ENCODE measurements at regions not wholly inside any gene's neighbourhood (a gene's known extent, or its start where the extent isn't known, plus 50 kb on each side); places are given as distances from the start of the nearest gene placed in this dataset.

GRCh38 chr7:67900456-67900855 is 903.8 kb downstream of the TYW1 start:
- H3K27me3 ChIP-seq (ENCODE audit: low read depth, low read length) = no peaks in the 10 kb centered on the region
- H3K27ac ChIP-seq (ENCODE audit: low read length) = no peak overlapping the region
- H3K4me1 ChIP-seq (ENCODE audit: low read length) = no peaks in the 10 kb centered on the region
- H3K36me3 ChIP-seq (replicated peaks; ENCODE audit: low read depth, low read length) = no peaks in the 10 kb centered on the region
- no peak overlapping the region for H3K4me3 ChIP-seq (ENCODE audit: low read length)
- H3K9me3 ChIP-seq (ENCODE audit: insufficient read depth, low read length) = no peaks in the 10 kb centered on the region
- H3K79me2 ChIP-seq (ENCODE audit: low read length) = no peaks in the 10 kb centered on the region
- TF ChIP-seq CTCF (IDR thresholded peaks at IDR 0.05; ENCODE audit: low read depth, low read length) = no peak
- no peak for TF ChIP-seq EZH2phosphoT487 (IDR thresholded peaks at IDR 0.05; ENCODE audit: low read depth)
- no peaks in the 10 kb centered on the region for H4K20me1 ChIP-seq (ENCODE audit: insufficient read depth, low read length)
- H3K4me2 ChIP-seq (ENCODE audit: low read length) = no peak overlapping the region
- no peak overlapping the region for H2AFZ ChIP-seq (ENCODE audit: low read depth, low read length)
- H3K9ac ChIP-seq (ENCODE audit: low read length) = no peak overlapping the region

GRCh38 chr7:67901808-67902480 is 905.3 kb downstream of the TYW1 start:
- TF ChIP-seq EZH2phosphoT487 (IDR thresholded peaks at IDR 0.05; ENCODE audit: low read depth) (no peak), CTCF (IDR thresholded peaks at IDR 0.05; ENCODE audit: low read depth, low read length) (no peak)
- Histone ChIP-seq H3K79me2 (ENCODE audit: low read length) (no peaks in the 10 kb centered on the region), H3K4me2 (ENCODE audit: low read length) (no peak overlapping the region), H3K27me3 (ENCODE audit: low read depth, low read length) (no peaks in the 10 kb centered on the region), H4K20me1 (ENCODE audit: insufficient read depth, low read length) (no peaks in the 10 kb centered on the region), H3K9ac (ENCODE audit: low read length) (no peak overlapping the region), H2AFZ (ENCODE audit: low read depth, low read length) (no peak overlapping the region), H3K4me1 (ENCODE audit: low read length) (no peaks in the 10 kb centered on the region), H3K27ac (ENCODE audit: low read length) (no peak overlapping the region), H3K36me3 (replicated peaks; ENCODE audit: low read depth, low read length) (no peaks in the 10 kb centered on the region), H3K4me3 (ENCODE audit: low read length) (no peak overlapping the region), H3K9me3 (ENCODE audit: insufficient read depth, low read length) (no peaks in the 10 kb centered on the region)

GRCh38 chr7:67907792-67908191 is 911.2 kb downstream of the TYW1 start:
- Histone ChIP-seq H3K27me3 (ENCODE audit: low read depth, low read length) (no peaks in the 10 kb centered on the region), H2AFZ (ENCODE audit: low read depth, low read length) (no peak overlapping the region), H3K9me3 (ENCODE audit: insufficient read depth, low read length) (no peaks in the 10 kb centered on the region), H3K27ac (ENCODE audit: low read length) (no peak overlapping the region), H3K4me3 (ENCODE audit: low read length) (no peak overlapping the region), H3K4me2 (ENCODE audit: low read length) (no peak overlapping the region), H4K20me1 (ENCODE audit: insufficient read depth, low read length) (no peaks in the 10 kb centered on the region), H3K9ac (ENCODE audit: low read length) (no peak overlapping the region), H3K4me1 (ENCODE audit: low read length) (no peaks in the 10 kb centered on the region), H3K36me3 (replicated peaks; ENCODE audit: low read depth, low read length) (no peaks in the 10 kb centered on the region), H3K79me2 (ENCODE audit: low read length) (no peaks in the 10 kb centered on the region)
- TF ChIP-seq EZH2phosphoT487 (IDR thresholded peaks at IDR 0.05; ENCODE audit: low read depth) (no peak), CTCF (IDR thresholded peaks at IDR 0.05; ENCODE audit: low read depth, low read length) (no peak)

- Histone ChIP-seq H3K4me1 (ENCODE audit: low read length) (no peaks in the 10 kb centered on the region), H4K20me1 (ENCODE audit: insufficient read depth, low read length) (no peaks in the 10 kb centered on the region), H3K9ac (ENCODE audit: low read length) (no peak overlapping the region), H3K4me2 (ENCODE audit: low read length) (no peak overlapping the region), H3K79me2 (ENCODE audit: low read length) (no peaks in the 10 kb centered on the region), H3K4me3 (ENCODE audit: low read length) (no peak overlapping the region), H2AFZ (ENCODE audit: low read depth, low read length) (no peak overlapping the region), H3K27ac (ENCODE audit: low read length) (no peak overlapping the region), H3K36me3 (replicated peaks; ENCODE audit: low read depth, low read length) (no peaks in the 10 kb centered on the region), H3K9me3 (ENCODE audit: insufficient read depth, low read length) (peaks cover 2% of the 10 kb centered on the region; the same call in 1 of the 2 replicates), H3K27me3 (ENCODE audit: low read depth, low read length) (no peaks in the 10 kb centered on the region)
- TF ChIP-seq EZH2phosphoT487 (IDR thresholded peaks at IDR 0.05; ENCODE audit: low read depth) (no peak), CTCF (IDR thresholded peaks at IDR 0.05; ENCODE audit: low read depth, low read length) (no peak)
These were observed 915.8 kb downstream of the TYW1 start for GRCh38 chr7:67912437-67912836.

Data from OCI-LY3 (cell line).